ENCODE measurements at regions not wholly inside any gene's neighbourhood (a gene's known extent, or its start where the extent isn't known, plus 50 kb on each side); places are given as distances from the start of the nearest gene placed in this dataset.

- TF ChIP-seq RFX5 (IDR thresholded peaks at IDR 0.05; ENCODE audit: low read depth, low read length) (no peak), PAX8 (IDR thresholded peaks at IDR 0.05) (no peak), SREBF1 (IDR thresholded peaks at IDR 0.05; ENCODE audit: low read length) (no peak), NRF1 (conservative IDR thresholded peaks at IDR 0.05; ENCODE audit: low read depth, low read length) (no peak), BRCA1 (IDR thresholded peaks at IDR 0.05; ENCODE audit: low read depth, low read length) (no peak), CBX5 (IDR thresholded peaks at IDR 0.05; ENCODE audit: low read depth) (no peak), EZH2 (IDR thresholded peaks at IDR 0.05; ENCODE audit: borderline replicate concordance, control insufficient read depth, low read depth, low read length) (no peak), MYC (IDR thresholded peaks at IDR 0.05; ENCODE audit: insufficient read depth, insufficient read length, insufficient replicate concordance, low read length, severe bottlenecking) (no peak), YY1 (IDR thresholded peaks at IDR 0.05; ENCODE audit: low read depth, low read length) (no peak), CBX3 (IDR thresholded peaks at IDR 0.05; ENCODE audit: borderline replicate concordance, low read depth) (no peak), JUND (IDR thresholded peaks at IDR 0.05; ENCODE audit: low read depth, low read length) (no peak), STAT3 (IDR thresholded peaks at IDR 0.05; ENCODE audit: low read depth, low read length) (no peak)
- TF ChIP-seq, protein P1, sequence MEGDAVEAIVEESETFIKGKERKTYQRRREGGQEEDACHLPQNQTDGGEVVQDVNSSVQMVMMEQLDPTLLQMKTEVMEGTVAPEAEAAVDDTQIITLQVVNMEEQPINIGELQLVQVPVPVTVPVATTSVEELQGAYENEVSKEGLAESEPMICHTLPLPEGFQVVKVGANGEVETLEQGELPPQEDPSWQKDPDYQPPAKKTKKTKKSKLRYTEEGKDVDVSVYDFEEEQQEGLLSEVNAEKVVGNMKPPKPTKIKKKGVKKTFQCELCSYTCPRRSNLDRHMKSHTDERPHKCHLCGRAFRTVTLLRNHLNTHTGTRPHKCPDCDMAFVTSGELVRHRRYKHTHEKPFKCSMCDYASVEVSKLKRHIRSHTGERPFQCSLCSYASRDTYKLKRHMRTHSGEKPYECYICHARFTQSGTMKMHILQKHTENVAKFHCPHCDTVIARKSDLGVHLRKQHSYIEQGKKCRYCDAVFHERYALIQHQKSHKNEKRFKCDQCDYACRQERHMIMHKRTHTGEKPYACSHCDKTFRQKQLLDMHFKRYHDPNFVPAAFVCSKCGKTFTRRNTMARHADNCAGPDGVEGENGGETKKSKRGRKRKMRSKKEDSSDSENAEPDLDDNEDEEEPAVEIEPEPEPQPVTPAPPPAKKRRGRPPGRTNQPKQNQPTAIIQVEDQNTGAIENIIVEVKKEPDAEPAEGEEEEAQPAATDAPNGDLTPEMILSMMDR (IDR thresholded peaks at IDR 0.05 in 2 of 3, conservative IDR thresholded peaks at IDR 0.05 in 1 of 3; ENCODE audit: control insufficient read depth in 2 of 3, extremely low read depth in 1 of 3, insufficient read depth in 1 of 3, low read depth in 3 of 3, low read length in 3 of 3): no peak
- TF ChIP-seq, protein P2, sequence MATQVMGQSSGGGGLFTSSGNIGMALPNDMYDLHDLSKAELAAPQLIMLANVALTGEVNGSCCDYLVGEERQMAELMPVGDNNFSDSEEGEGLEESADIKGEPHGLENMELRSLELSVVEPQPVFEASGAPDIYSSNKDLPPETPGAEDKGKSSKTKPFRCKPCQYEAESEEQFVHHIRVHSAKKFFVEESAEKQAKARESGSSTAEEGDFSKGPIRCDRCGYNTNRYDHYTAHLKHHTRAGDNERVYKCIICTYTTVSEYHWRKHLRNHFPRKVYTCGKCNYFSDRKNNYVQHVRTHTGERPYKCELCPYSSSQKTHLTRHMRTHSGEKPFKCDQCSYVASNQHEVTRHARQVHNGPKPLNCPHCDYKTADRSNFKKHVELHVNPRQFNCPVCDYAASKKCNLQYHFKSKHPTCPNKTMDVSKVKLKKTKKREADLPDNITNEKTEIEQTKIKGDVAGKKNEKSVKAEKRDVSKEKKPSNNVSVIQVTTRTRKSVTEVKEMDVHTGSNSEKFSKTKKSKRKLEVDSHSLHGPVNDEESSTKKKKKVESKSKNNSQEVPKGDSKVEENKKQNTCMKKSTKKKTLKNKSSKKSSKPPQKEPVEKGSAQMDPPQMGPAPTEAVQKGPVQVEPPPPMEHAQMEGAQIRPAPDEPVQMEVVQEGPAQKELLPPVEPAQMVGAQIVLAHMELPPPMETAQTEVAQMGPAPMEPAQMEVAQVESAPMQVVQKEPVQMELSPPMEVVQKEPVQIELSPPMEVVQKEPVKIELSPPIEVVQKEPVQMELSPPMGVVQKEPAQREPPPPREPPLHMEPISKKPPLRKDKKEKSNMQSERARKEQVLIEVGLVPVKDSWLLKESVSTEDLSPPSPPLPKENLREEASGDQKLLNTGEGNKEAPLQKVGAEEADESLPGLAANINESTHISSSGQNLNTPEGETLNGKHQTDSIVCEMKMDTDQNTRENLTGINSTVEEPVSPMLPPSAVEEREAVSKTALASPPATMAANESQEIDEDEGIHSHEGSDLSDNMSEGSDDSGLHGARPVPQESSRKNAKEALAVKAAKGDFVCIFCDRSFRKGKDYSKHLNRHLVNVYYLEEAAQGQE (IDR thresholded peaks at IDR 0.05; ENCODE audit: low read depth, low read length): no peak
Observed at GRCh38 chr1:241442686-241443085, 76.9 kb downstream of the FH start.

Data from GM12878 (cell line).